Neuronal stem cell (in vitro differentiated cells): ENCODE measurements at regions not wholly inside any gene's neighbourhood (a gene's known extent, or its start where the extent isn't known, plus 50 kb on each side); places are given as distances from the start of the nearest gene placed in this dataset.

Source experiments
- DNase-seq: peaks from one replicate; pipeline ENCODE4 v3.0.0-alpha.2; 2013; ENCODE audit warnings: low spot score
- H2AFZ ChIP-seq: one replicate; pipeline ENCODE4 v1.6.1; 2013; ENCODE audit warnings: mild to moderate bottlenecking, low read length, inconsistent platforms
- H2AK5ac ChIP-seq: 2 replicates; pipeline ENCODE4 v1.6.1; 2013; ENCODE audit warnings: low read depth, mild to moderate bottlenecking, inconsistent platforms, low read length, moderate library complexity, mixed read lengths
- H2BK120ac ChIP-seq: 2 replicates; pipeline ENCODE4 v1.6.1; 2013; ENCODE audit warnings: low read depth, mild to moderate bottlenecking, inconsistent platforms, low read length, moderate library complexity, mixed read lengths
- H2BK12ac ChIP-seq: one replicate; pipeline ENCODE4 v1.6.1; 2013; ENCODE audit warnings: low read length, inconsistent platforms
- H2BK15ac ChIP-seq: 2 replicates; pipeline ENCODE4 v1.6.1; 2013; ENCODE audit warnings: mild to moderate bottlenecking, low read length, inconsistent platforms, mixed read lengths
- H2BK5ac ChIP-seq: one replicate; pipeline ENCODE4 v1.6.1; 2013; ENCODE audit warnings: inconsistent platforms, mild to moderate bottlenecking, low read length, moderate library complexity
- H3K14ac ChIP-seq: one replicate; pipeline ENCODE4 v1.6.1; 2013; ENCODE audit warnings: low read length, inconsistent platforms
- H3K18ac ChIP-seq: 2 replicates; pipeline ENCODE4 v1.6.1; 2013; ENCODE audit warnings: low read length, inconsistent platforms
- H3K23ac ChIP-seq: 2 replicates; pipeline ENCODE4 v1.6.1; 2013; ENCODE audit warnings: low read depth, mild to moderate bottlenecking, mixed read lengths, low read length, inconsistent platforms; ENCODE audit not compliant: poor library complexity
- H3K27ac ChIP-seq: replicated peaks from 3 replicates; pipeline ENCODE4 v1.5.1; 2013; ENCODE audit warnings: low read length, inconsistent platforms
- H3K27me3 ChIP-seq, 3 experiments: 2 replicates each; pipeline ENCODE4 v1.6.1; 2013; ENCODE audit warnings: low read length in 3 of 3, mild to moderate bottlenecking in 2 of 3, inconsistent platforms in 1 of 3, low read depth in 1 of 3, mixed read lengths in 1 of 3, moderate library complexity in 1 of 3; ENCODE audit not compliant: control insufficient read depth in 3 of 3, insufficient read depth in 3 of 3
- H3K36me3 ChIP-seq, 2 donors: replicated peaks in 1 of 2; 2 replicates each; pipeline ENCODE4 v1.6.1; 2013; ENCODE audit warnings: low read length in 2 of 2; ENCODE audit not compliant: control insufficient read depth in 2 of 2, insufficient read depth in 2 of 2
- H3K4ac ChIP-seq: 2 replicates; pipeline ENCODE4 v1.6.1; 2013; ENCODE audit warnings: inconsistent platforms, mild to moderate bottlenecking, low read length, moderate library complexity
- H3K4me1 ChIP-seq, 2 donors: 1 replicate in 1 of 2; 2 replicates in 1 of 2; pipeline ENCODE4 v1.6.1; 2013; ENCODE audit warnings: low read length in 2 of 2, low read depth in 1 of 2; ENCODE audit not compliant: control insufficient read depth in 2 of 2, insufficient read depth in 1 of 2
- H3K4me2 ChIP-seq: one replicate; pipeline ENCODE4 v1.6.1; 2013; ENCODE audit warnings: mild to moderate bottlenecking, low read length, inconsistent platforms; ENCODE audit not compliant: insufficient read depth, poor library complexity, severe bottlenecking
- H3K4me3 ChIP-seq, 2 donors: 2 replicates each; pipeline ENCODE4 v1.5.1; 2013; ENCODE audit warnings: low read length in 2 of 2, mild to moderate bottlenecking in 2 of 2, inconsistent platforms in 1 of 2, moderate library complexity in 1 of 2
- H3K79me1 ChIP-seq: one replicate; pipeline ENCODE4 v1.6.1; 2013; ENCODE audit warnings: low read depth, mild to moderate bottlenecking, inconsistent platforms, low read length, moderate library complexity
- H3K9ac ChIP-seq: one replicate; pipeline ENCODE4 v1.6.1; 2013; ENCODE audit warnings: mild to moderate bottlenecking, low read depth, low read length, inconsistent platforms; ENCODE audit not compliant: poor library complexity
- H3K9me3 ChIP-seq, 2 donors: replicated peaks in 1 of 2; 2 replicates each; pipeline versions ENCODE3 to v1.6.1; 2013; ENCODE audit warnings: low read length in 2 of 2, mild to moderate bottlenecking in 2 of 2, inconsistent platforms in 1 of 2, low read depth in 1 of 2, mixed read lengths in 1 of 2, moderate library complexity in 1 of 2; ENCODE audit not compliant: control insufficient read depth in 2 of 2, insufficient read depth in 1 of 2
- H4K8ac ChIP-seq: one replicate; pipeline ENCODE4 v1.6.1; 2013; ENCODE audit warnings: low read depth, mild to moderate bottlenecking, inconsistent platforms, low read length, moderate library complexity
- H4K91ac ChIP-seq: one replicate; pipeline ENCODE4 v1.6.1; 2013; ENCODE audit warnings: low read length, low read depth, mild to moderate bottlenecking, inconsistent platforms; ENCODE audit not compliant: poor library complexity
- WGBS, 2 donors: extraction: QIAGEN DNeasy Blood & Tissue Kit; methylation state at CpG; one replicate each; pipeline ENCODE4 v1.1.7; 2013; ENCODE audit warnings: missing lambda C conversion rate in 2 of 2, mixed read lengths in 1 of 2; ENCODE audit not compliant: insufficient read length in 2 of 2, insufficient replicate concordance in 1 of 2; ENCODE audit errors: extremely low coverage in 2 of 2; 5-methylcytosine and 5-hydroxymethylcytosine counted together

- no peak overlapping the region for H3K4ac ChIP-seq
- no peak overlapping the region for H2AK5ac ChIP-seq
- H3K4me1 ChIP-seq = no peaks in the 10 kb centered on the region
- no peaks in the 10 kb centered on the region for H3K9me3 ChIP-seq
- no peak overlapping the region for H3K9ac ChIP-seq
- H3K18ac ChIP-seq = no peak overlapping the region
- H3K27ac ChIP-seq = no peak overlapping the region
- no peaks in the 10 kb centered on the region for H3K36me3 ChIP-seq
- H3K27me3 ChIP-seq = no peaks in the 10 kb centered on the region
- H3K14ac ChIP-seq = no peak overlapping the region
- no peak overlapping the region for H4K91ac ChIP-seq
- H3K4me3 ChIP-seq = no peak overlapping the region
- H2BK12ac ChIP-seq = no peak overlapping the region
- no peak overlapping the region for H2BK5ac ChIP-seq
- no peak overlapping the region for H2BK15ac ChIP-seq
- DNase-seq = no peak
- no peak overlapping the region for H3K23ac ChIP-seq
- H3K79me1 ChIP-seq = no peaks in the 10 kb centered on the region
- no peak overlapping the region for H3K4me2 ChIP-seq
- H2BK120ac ChIP-seq = no peak overlapping the region
- no CpG with 5 or more reads among the region's 1 CpG for WGBS, 2 donors
- H4K8ac ChIP-seq = no peak overlapping the region
- no peak overlapping the region for H2AFZ ChIP-seq
Measured at GRCh38 chr18:29560270-29560669, 1383.3 kb upstream of the CDH2 start.

GRCh38 chr18:29556070-29556469 lies 1379.1 kb upstream of the CDH2 start:
- H3K4me2 ChIP-seq = no peak overlapping the region
- no peaks in the 10 kb centered on the region for H3K4me1 ChIP-seq
- H3K9me3 ChIP-seq = no peaks in the 10 kb centered on the region
- H3K14ac ChIP-seq = no peak overlapping the region
- no peak overlapping the region for H2BK15ac ChIP-seq
- H2BK120ac ChIP-seq = no peak overlapping the region
- H3K18ac ChIP-seq = no peak overlapping the region
- no peak for DNase-seq
- no peak overlapping the region for H3K4me3 ChIP-seq
- no peak overlapping the region for H2BK5ac ChIP-seq
- no CpG with 5 or more reads among the region's 4 CpGs for WGBS, 2 donors
- H2AFZ ChIP-seq = no peak overlapping the region
- H3K9ac ChIP-seq = no peak overlapping the region
- H3K36me3 ChIP-seq = no peaks in the 10 kb centered on the region
- no peak overlapping the region for H3K4ac ChIP-seq
- H4K91ac ChIP-seq = no peak overlapping the region
- H3K27me3 ChIP-seq = no peaks in the 10 kb centered on the region
- no peak overlapping the region for H3K27ac ChIP-seq
- no peak overlapping the region for H3K23ac ChIP-seq
- H4K8ac ChIP-seq = no peak overlapping the region
- no peaks in the 10 kb centered on the region for H3K79me1 ChIP-seq
- no peak overlapping the region for H2BK12ac ChIP-seq
- no peak overlapping the region for H2AK5ac ChIP-seq

- no peaks in the 10 kb centered on the region for H3K4me1 ChIP-seq
- no peak overlapping the region for H3K14ac ChIP-seq
- no peak overlapping the region for H3K4ac ChIP-seq
- no peak overlapping the region for H4K8ac ChIP-seq
- no peak overlapping the region for H3K4me2 ChIP-seq
- no peak overlapping the region for H2BK5ac ChIP-seq
- no peak overlapping the region for H3K18ac ChIP-seq
- no peak overlapping the region for H4K91ac ChIP-seq
- no peak overlapping the region for H3K4me3 ChIP-seq
- peak overlapping the region; percentile 17 for H2AFZ ChIP-seq
- no CpG with 5 or more reads among the region's 9 CpGs for WGBS, 2 donors
- no peaks in the 10 kb centered on the region for H3K27me3 ChIP-seq
- H2BK120ac ChIP-seq = no peak overlapping the region
- H3K27ac ChIP-seq = no peak overlapping the region
- no peak overlapping the region for H2BK15ac ChIP-seq
- H2BK12ac ChIP-seq = no peak overlapping the region
- peaks cover 0 to 2% of the 10 kb centered on the region in 2 donors for H3K9me3 ChIP-seq
- no peak overlapping the region for H3K9ac ChIP-seq
- H3K36me3 ChIP-seq = no peaks in the 10 kb centered on the region
- no peak for DNase-seq
- H2AK5ac ChIP-seq = no peak overlapping the region
- no peak overlapping the region for H3K23ac ChIP-seq
- no peaks in the 10 kb centered on the region for H3K79me1 ChIP-seq
Measured at GRCh38 chr18:29549759-29550158, 1372.8 kb upstream of the CDH2 start.

- no peak overlapping the region for H4K91ac ChIP-seq
- H2BK15ac ChIP-seq = no peak overlapping the region
- H3K79me1 ChIP-seq = no peaks in the 10 kb centered on the region
- no peak overlapping the region for H3K9ac ChIP-seq
- H3K4me2 ChIP-seq = no peak overlapping the region
- no peak overlapping the region for H3K4me3 ChIP-seq
- no peak overlapping the region for H3K4ac ChIP-seq
- H2BK5ac ChIP-seq = no peak overlapping the region
- H3K27ac ChIP-seq = no peak overlapping the region
- H3K9me3 ChIP-seq = peaks cover 0 to 2% of the 10 kb centered on the region in 2 donors
- no peaks in the 10 kb centered on the region for H3K36me3 ChIP-seq
- no peak overlapping the region for H2BK120ac ChIP-seq
- no peak overlapping the region for H2BK12ac ChIP-seq
- H3K23ac ChIP-seq = no peak overlapping the region
- no peak overlapping the region for H2AFZ ChIP-seq
- no peak for DNase-seq
- H4K8ac ChIP-seq = no peak overlapping the region
- H2AK5ac ChIP-seq = no peak overlapping the region
- no peaks in the 10 kb centered on the region for H3K27me3 ChIP-seq
- no peak overlapping the region for H3K14ac ChIP-seq
- no peaks in the 10 kb centered on the region for H3K4me1 ChIP-seq
- no peak overlapping the region for H3K18ac ChIP-seq
Measured at GRCh38 chr18:29547626-29548025, 1370.7 kb upstream of the CDH2 start.
